ENCODE measurements at regions not wholly inside any gene's neighbourhood (a gene's known extent, or its start where the extent isn't known, plus 50 kb on each side); places are given as distances from the start of the nearest gene placed in this dataset.

DNA sequence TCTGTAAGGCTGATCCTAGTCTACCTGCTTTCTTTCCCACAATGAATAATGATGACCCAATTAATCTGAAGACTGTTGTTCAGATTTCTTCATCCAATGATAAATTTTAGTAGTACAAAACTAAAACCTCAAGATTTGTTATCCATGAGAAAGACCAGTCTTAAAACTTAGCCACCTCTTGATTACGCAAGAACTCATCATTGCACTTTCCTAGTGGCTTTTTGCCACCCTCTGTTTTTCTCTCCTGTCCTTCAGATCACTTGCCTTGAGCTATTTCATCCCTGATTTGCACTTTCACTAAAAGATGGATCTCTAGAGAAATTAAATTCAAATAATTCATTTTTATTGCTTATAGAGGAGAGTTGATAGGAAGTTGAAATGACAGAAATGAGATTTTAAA is 142.7 kb upstream of the RBMS3 start:
- DNase-seq = no peak

DNA sequence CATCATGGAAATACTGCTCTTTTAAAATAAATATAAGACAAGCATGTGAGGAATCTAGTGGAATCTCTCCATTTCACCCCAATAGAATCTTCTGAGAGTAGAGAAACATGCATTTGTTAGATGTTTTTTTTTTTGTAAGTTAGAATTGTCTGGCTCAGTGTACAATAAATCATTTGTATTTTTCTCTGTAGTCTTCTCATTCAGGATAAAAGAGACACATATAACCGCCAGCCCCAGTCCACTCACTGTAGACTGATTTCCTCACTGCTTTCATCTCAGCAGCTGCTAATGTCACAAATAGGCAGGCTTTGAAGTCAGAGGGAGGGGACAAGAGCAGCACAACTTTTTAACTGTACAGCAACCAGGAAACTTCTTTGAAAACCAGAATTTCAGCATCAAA is 140.2 kb upstream of the RBMS3 start:
- peak in 4 of 56 donors; percentile 2 to 15 (median 2) for DNase-seq

DNA sequence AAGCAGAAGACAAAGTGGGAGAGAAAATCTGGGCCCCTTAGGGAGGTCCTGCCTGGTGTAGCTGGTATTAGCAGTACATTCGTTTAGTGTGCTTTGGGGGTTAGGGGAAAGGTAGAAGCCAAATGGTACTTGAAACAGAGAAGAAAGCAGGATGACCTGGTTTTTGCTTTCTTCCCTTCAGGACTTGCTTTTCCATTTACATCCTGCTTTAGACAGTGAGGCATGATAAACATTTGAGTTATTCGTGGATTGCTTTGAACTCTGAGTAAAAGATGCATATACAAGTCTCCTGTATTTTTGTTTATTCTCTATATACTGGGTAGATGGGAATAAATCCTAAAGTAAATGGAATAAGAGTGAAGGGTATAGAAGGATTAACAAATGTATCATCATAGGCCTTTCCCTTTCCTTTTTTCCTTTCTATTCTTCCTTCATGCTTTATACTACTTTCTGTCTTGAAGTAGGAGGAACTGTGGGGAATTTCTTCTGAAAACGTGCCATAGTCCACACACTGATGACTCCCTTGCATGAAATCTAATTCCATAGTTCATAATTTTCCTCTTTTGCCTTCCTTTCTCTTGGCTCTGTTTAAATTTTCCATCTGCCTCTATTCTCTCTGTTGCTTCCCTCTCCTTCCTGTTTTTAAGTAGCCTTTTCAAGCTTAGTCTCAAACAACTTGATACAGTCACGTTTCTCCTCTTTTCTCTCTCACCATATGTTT is 139.5 kb upstream of the RBMS3 start:
- no peak for DNase-seq

- DNase-seq = no peak
Observed at GRCh38 chr3:29141918-29142275, 139.0 kb upstream of the RBMS3 start.

- no peak for DNase-seq
Observed at GRCh38 chr3:29143151-29143550, 137.7 kb upstream of the RBMS3 start.

DNA sequence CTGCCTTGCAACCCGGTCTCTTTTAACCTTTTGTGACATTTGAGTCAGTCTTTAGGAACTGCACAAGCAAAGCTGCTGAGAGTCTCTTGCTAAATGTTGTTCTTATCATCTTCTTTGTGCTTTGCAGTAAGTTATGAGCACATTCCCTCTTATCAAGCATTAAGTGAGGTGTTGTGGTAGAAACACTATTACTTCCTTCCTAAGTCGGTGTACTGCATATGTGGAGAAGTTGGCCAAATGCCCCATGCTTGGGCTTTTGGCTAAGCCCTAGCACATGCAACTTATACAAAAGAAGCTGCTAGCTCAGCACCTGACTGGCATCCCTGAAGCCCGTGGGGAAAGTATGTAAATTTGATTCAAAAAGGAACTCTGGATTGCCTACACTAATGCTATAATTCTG is 136.5 kb upstream of the RBMS3 start:
- no peak for DNase-seq

- DNase-seq = peak in 4 of 56 donors; percentile 1 to 30 (median 3)
Observed at GRCh38 chr3:29144807-29145206, 136.1 kb upstream of the RBMS3 start.

- no peak for DNase-seq
Observed at GRCh38 chr3:29145360-29145759, 135.5 kb upstream of the RBMS3 start.

DNA sequence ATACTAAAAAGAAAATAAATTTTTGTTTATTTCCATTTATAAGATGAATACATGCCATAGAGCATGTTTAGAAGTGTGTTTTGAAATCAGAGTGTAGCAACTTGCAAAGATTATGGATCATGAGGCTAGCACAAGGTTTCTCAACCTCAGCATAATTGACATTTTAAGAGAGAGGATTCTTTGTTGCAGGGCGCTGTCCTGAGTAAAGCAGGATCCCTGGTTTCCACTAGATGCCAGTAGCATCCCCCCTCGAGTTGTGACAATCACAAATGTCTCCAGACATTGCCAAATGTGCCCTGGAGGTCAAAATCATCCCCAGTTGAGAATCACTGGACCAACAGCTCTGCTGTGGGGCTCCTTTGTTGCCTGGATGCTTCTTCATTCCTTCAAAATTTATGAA is 128.5 kb upstream of the RBMS3 start:
- no peak for DNase-seq

- DNase-seq = no peak
Observed at GRCh38 chr3:29153811-29154210, 127.1 kb upstream of the RBMS3 start.

DNA sequence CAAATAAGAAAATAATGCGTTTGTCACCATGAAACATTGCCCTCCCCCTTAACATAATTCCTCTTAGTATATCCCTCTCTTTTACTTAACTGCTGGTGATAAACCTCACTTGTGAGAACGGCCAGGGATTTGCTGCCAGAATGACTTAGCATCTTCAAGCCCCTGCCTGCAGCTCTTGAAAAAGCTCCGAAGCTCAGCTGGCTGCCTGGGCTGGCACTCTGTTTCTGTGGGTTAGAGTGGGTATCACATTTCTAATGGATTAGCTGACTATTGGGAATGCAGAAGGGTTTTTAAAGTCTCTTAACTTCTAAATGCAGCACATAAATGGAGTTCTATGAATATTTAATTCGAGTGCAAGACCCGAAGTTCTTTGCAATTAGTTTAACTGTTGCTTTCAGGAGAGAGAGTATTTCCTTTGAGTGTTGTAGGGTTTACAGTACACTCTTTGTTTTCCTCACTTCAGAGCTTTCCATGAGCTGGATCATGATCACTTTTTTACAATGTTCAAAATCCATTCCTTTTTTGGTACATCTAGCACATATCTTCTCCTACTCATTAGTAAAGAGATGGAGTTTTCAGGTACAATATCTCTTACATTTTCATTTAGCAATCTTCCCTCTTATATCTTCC is 124.7 kb upstream of the RBMS3 start:
- no peak for DNase-seq

DNA sequence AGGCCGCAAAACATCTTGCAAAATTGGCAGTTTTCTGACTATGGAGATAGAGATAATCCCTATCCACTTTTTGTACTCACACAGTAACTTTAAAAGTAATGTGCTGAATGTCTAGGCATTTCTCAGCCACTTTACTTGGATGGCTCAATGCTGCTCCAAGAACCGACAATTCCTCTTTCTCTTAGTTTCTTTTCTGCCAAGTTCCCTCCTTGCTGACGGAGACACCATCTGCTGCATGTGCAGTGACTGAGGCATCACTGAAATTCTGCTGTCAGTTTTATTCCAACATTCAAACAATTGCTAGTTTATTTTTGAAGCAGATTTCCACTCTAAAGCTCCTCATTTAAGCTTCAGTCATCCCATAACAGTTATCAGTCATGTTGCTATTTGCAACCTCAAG is 116.0 kb upstream of the RBMS3 start:
- peak in 9 of 56 donors; percentile 1 to 29 (median 11) for DNase-seq

- DNase-seq = no peak
Observed at GRCh38 chr3:29167180-29167579, 113.7 kb upstream of the RBMS3 start.

GRCh38 chr3:29168081-29168480 is 112.8 kb upstream of the RBMS3 start:
- DNase-seq = no peak

- no peak for DNase-seq
Observed at GRCh38 chr3:29168696-29169095, 112.2 kb upstream of the RBMS3 start.

DNA sequence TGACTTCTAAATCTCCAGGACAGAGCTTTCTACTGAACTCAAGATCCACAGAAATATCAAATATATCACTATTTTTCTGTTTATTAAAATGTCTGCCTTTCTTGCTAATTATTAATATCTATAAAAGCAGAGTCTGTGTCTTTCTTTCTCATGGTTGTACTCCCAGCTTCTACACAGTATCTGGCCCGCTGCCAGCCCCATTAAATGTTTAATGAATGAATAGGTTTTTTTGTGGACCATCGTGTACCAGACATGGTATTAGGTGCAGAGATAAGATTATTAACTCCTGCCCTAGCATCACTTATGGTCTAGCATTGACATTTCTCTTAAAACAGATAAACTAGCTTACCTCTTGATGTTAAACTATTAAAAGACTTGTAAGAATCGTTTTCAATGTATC is 111.4 kb upstream of the RBMS3 start:
- no peak for DNase-seq

- no peak for DNase-seq
Observed at GRCh38 chr3:29171043-29171990, 109.6 kb upstream of the RBMS3 start.

DNA sequence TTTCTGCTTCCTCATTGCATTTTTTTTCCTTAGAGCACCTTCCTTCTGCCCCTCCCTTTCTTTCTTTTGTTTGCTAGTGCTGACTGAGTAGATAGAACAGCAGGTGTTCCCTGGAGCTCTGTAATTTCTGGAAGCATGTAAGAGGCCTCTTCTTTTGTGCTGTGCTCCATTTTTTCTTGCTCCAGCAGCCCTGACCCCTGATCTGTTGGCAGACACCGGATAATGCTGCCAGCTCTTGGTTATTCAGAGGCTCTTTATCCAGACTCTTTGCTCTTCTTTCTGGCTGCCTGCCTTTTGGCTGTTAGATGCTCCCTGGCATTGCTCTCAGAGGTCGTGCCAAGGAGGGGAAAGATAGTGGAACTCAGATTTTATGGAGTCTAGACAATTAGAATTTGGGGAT is 104.4 kb upstream of the RBMS3 start:
- DNase-seq = peak in 7 of 56 donors; percentile 7 to 29 (median 14)

DNA sequence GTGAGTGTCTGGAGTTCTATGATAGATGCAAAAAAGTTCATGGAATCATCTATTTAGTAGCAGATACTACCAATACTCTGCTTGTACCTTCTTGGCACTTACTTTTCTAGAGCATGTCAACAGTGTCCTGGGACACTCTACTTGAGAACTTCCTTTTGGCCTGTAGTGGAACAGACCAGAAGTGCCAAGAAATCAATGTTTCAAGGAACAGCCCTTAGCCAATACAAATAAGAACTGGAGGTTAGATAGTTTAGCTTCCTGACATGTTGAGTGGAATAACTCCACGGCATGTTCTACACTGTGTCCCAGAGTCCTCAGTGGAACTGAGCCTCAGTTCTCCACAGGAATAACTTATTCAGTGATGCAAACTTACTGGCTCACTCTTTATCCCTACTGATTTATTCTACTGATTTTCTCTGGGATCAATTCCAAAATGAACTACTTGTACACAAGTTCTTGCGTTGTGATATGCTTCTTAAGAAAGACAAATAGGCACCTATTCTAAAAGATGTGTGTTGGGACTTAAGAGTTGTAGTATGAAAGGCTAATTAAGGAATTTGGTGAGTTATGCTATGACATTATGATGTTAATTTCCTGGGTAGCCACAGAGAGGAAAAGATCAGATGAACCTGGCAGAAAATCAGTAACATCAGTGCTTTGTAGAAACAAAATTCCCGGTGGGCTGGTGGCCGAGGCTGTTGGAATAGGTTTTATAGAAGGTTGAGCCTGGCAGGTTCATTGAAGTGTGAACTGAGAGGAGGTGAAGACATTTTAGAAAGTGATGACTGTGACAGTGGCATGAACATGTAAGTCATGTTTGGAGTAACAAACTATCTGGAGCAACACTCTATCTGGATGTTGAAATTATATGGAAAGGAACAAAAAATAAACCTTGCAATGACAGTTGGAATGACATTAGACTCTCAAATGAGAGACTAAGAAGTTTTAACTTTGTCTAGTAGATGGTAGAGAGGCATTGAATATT is 101.8 kb upstream of the RBMS3 start:
- DNase-seq = no peak

- no peak for DNase-seq
Observed at GRCh38 chr3:29181149-29181780, 99.6 kb upstream of the RBMS3 start.

All from amygdala (tissue), 56 donors.